GM23248 (cell line): ENCODE measurements at regions not wholly inside any gene's neighbourhood (a gene's known extent, or its start where the extent isn't known, plus 50 kb on each side); places are given as distances from the start of the nearest gene placed in this dataset.

ENCODE experiments used
- EZH2 ChIP-seq: fragments of 200-600 bp; sonication (generic); IDR thresholded peaks from 2 replicates; pipeline ENCODE4 v1.6.1; 2018; ENCODE audit warnings: antibody characterized with exemption, mild to moderate bottlenecking; ENCODE audit not compliant: insufficient read depth, poor library complexity, severe bottlenecking
- EZH2phosphoT487 ChIP-seq: fragments of 200-600 bp; sonication (generic); IDR thresholded peaks from 2 replicates; pipeline ENCODE4 v1.6.1; 2018; ENCODE audit warnings: antibody characterized with exemption, moderate library complexity, mild to moderate bottlenecking, low read depth; ENCODE audit not compliant: insufficient read depth

- TF ChIP-seq EZH2phosphoT487: no peak
- TF ChIP-seq EZH2: no peak
Observed at GRCh38 chr5:96601200-96601599, 61.0 kb upstream of the CAST start.
